ENCODE measurements at regions not wholly inside any gene's neighbourhood (a gene's known extent, or its start where the extent isn't known, plus 50 kb on each side); places are given as distances from the start of the nearest gene placed in this dataset.

DNA sequence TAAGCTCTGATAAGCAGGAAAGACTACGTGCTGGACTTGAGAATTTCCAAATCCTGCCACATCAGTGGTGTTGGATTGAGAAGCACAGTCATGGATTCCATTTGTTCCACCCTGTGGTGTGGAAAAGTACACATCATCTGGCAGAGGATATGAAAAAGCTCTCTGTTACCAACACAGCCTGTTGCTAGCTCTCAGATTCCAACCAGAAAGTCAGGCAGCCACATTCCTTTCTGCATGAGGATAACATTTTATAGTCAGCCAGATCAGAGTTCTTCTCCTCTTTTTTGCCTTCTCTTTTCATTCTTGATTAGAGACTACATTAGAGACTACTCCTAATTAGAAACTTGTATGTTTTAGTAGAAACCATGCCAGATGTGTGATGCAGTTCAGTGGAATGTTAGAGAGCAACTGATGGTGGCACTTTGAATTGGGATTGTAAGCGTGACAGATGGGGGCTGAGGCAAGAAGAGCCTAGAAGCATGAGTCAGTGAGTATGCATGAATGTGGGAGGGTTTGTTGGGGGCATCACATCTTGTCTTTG, 61.2 kb upstream of the STXBP6 start:
- H3K36me3 ChIP-seq (ENCODE audit: control insufficient read depth in 2 of 2, insufficient read depth in 2 of 2, low read length in 1 of 2), result no peaks in the 10 kb centered on the region
- H3K9me3 ChIP-seq (ENCODE audit: control insufficient read depth in 2 of 2, insufficient read depth in 1 of 2, low read depth in 1 of 2, low read length in 1 of 2), result no peaks in the 10 kb centered on the region
- WGBS, 2 donors, result 23 to 49% methylated on average over 2 of the region's 2 CpGs
- no peak overlapping the region for H3K27ac ChIP-seq (ENCODE audit: low read depth in 2 of 2, low read length in 1 of 2)
- H3K4me1 ChIP-seq (ENCODE audit: control insufficient read depth in 2 of 2, insufficient read depth in 2 of 2, low read length in 1 of 2), result no peaks in the 10 kb centered on the region
- H3K4me3 ChIP-seq (ENCODE audit: low read depth in 1 of 2, low read length in 2 of 2), result no peak overlapping the region
- H3K27me3 ChIP-seq (ENCODE audit: control insufficient read depth in 1 of 2, insufficient read depth in 2 of 2, low read length in 2 of 2), result no peaks in the 10 kb centered on the region

GRCh38 chr14:25110106-25110505, 60.2 kb upstream of the STXBP6 start:
- no peaks in the 10 kb centered on the region for H3K4me1 ChIP-seq (ENCODE audit: control insufficient read depth in 2 of 2, insufficient read depth in 2 of 2, low read length in 1 of 2)
- no peak overlapping the region for H3K4me3 ChIP-seq (ENCODE audit: low read depth in 1 of 2, low read length in 2 of 2)
- WGBS, 2 donors, result 64 to 65% methylated on average over 2 of the region's 2 CpGs
- H3K9me3 ChIP-seq (ENCODE audit: control insufficient read depth in 2 of 2, insufficient read depth in 1 of 2, low read depth in 1 of 2, low read length in 1 of 2), result no peaks in the 10 kb centered on the region
- no peaks in the 10 kb centered on the region for H3K27me3 ChIP-seq (ENCODE audit: control insufficient read depth in 1 of 2, insufficient read depth in 2 of 2, low read length in 2 of 2)
- no peaks in the 10 kb centered on the region for H3K36me3 ChIP-seq (ENCODE audit: control insufficient read depth in 2 of 2, insufficient read depth in 2 of 2, low read length in 1 of 2)
- H3K27ac ChIP-seq (ENCODE audit: low read depth in 2 of 2, low read length in 1 of 2), result no peak overlapping the region

GRCh38 chr14:25108959-25109358, 59.0 kb upstream of the STXBP6 start:
- Histone ChIP-seq H3K27me3 (ENCODE audit: control insufficient read depth in 1 of 2, insufficient read depth in 2 of 2, low read length in 2 of 2) (no peaks in the 10 kb centered on the region), H3K4me3 (ENCODE audit: low read depth in 1 of 2, low read length in 2 of 2) (no peak overlapping the region), H3K9me3 (ENCODE audit: control insufficient read depth in 2 of 2, insufficient read depth in 1 of 2, low read depth in 1 of 2, low read length in 1 of 2) (no peaks in the 10 kb centered on the region), H3K4me1 (ENCODE audit: control insufficient read depth in 2 of 2, insufficient read depth in 2 of 2, low read length in 1 of 2) (no peaks in the 10 kb centered on the region), H3K27ac (ENCODE audit: low read depth in 2 of 2, low read length in 1 of 2) (no peak overlapping the region), H3K36me3 (ENCODE audit: control insufficient read depth in 2 of 2, insufficient read depth in 2 of 2, low read length in 1 of 2) (no peaks in the 10 kb centered on the region)
- 49 to 56% methylated on average over 2 of the region's 2 CpGs for WGBS, 2 donors

DNA sequence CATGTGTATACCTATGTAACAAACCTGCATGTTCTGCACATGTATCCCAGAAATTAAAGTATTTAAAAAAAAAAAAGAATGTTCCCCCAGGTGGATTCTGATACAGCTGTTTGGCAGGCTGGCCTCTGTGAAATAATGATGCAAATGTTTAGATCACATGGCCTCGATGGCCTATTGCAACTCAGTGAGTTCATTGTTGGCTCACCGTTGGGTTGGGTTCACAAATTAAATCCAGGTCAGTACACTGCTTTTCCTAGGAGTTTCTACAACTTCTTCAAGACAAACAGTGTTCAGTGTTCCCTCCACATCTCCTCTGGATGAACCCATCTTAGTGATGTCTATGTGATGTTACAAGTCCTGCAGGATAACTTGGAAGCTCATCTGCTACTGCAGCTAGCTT, 58.3 kb upstream of the STXBP6 start:
- no peaks in the 10 kb centered on the region for H3K27me3 ChIP-seq (ENCODE audit: control insufficient read depth in 1 of 2, insufficient read depth in 2 of 2, low read length in 2 of 2)
- no peaks in the 10 kb centered on the region for H3K36me3 ChIP-seq (ENCODE audit: control insufficient read depth in 2 of 2, insufficient read depth in 2 of 2, low read length in 1 of 2)
- 76 to 80% methylated on average over 2 of the region's 2 CpGs for WGBS, 2 donors
- no peaks in the 10 kb centered on the region for H3K9me3 ChIP-seq (ENCODE audit: control insufficient read depth in 2 of 2, insufficient read depth in 1 of 2, low read depth in 1 of 2, low read length in 1 of 2)
- no peaks in the 10 kb centered on the region for H3K4me1 ChIP-seq (ENCODE audit: control insufficient read depth in 2 of 2, insufficient read depth in 2 of 2, low read length in 1 of 2)
- no peak overlapping the region for H3K27ac ChIP-seq (ENCODE audit: low read depth in 2 of 2, low read length in 1 of 2)
- no peak overlapping the region for H3K4me3 ChIP-seq (ENCODE audit: low read depth in 1 of 2, low read length in 2 of 2)

DNA sequence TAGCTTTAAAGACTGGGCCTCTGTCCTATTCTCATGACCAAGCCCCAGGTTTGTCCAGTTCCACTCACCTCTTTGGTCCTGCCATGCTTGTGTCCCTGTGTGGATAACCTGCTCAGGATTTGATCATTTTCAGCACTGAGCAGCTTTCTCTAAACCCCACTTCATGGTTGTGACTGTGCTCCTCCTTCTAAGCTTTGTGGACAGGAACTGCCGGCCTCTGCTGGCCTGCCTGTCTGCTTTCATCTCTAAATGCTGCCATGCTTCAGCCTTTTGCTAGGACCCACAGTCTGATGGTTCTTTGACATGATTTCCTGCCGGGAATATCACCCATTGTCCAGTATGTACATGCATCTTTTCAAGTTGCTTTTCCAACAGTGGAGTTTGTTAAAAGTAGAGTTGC, 53.9 kb upstream of the STXBP6 start:
- Histone ChIP-seq H3K4me1 (ENCODE audit: control insufficient read depth in 2 of 2, insufficient read depth in 2 of 2, low read length in 1 of 2) (no peaks in the 10 kb centered on the region), H3K27ac (ENCODE audit: low read depth in 2 of 2, low read length in 1 of 2) (no peak overlapping the region), H3K9me3 (ENCODE audit: control insufficient read depth in 2 of 2, insufficient read depth in 1 of 2, low read depth in 1 of 2, low read length in 1 of 2) (no peaks in the 10 kb centered on the region), H3K27me3 (ENCODE audit: control insufficient read depth in 1 of 2, insufficient read depth in 2 of 2, low read length in 2 of 2) (no peaks in the 10 kb centered on the region), H3K4me3 (ENCODE audit: low read depth in 1 of 2, low read length in 2 of 2) (no peak overlapping the region), H3K36me3 (ENCODE audit: control insufficient read depth in 2 of 2, insufficient read depth in 2 of 2, low read length in 1 of 2) (no peaks in the 10 kb centered on the region)
- 62 to 79% methylated on average over 2 of the region's 2 CpGs for WGBS, 2 donors

DNA sequence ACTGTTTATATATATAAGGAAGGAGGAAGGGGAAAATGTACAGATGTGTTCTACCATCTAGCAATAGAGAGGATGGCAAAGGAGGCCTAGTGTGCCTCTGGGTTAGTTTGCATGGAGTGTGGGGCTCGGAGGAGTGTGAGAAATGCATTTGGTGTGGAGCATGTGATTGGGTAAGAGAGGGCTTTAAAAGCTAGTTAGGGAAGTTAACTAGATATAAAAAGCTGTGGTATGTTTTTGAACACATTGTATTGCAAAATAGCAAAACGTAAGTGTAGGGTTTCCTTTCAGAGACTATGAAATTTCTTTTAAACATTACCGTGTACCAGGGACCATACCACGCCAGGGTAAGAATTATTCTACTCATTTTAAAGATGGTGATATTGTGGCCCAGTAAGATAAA, 53.3 kb upstream of the STXBP6 start:
- H3K27ac ChIP-seq (ENCODE audit: low read depth in 2 of 2, low read length in 1 of 2), result no peak overlapping the region
- no peaks in the 10 kb centered on the region for H3K27me3 ChIP-seq (ENCODE audit: control insufficient read depth in 1 of 2, insufficient read depth in 2 of 2, low read length in 2 of 2)
- no peaks in the 10 kb centered on the region for H3K36me3 ChIP-seq (ENCODE audit: control insufficient read depth in 2 of 2, insufficient read depth in 2 of 2, low read length in 1 of 2)
- H3K4me3 ChIP-seq (ENCODE audit: low read depth in 1 of 2, low read length in 2 of 2), result no peak overlapping the region
- no peaks in the 10 kb centered on the region for H3K9me3 ChIP-seq (ENCODE audit: control insufficient read depth in 2 of 2, insufficient read depth in 1 of 2, low read depth in 1 of 2, low read length in 1 of 2)
- H3K4me1 ChIP-seq (ENCODE audit: control insufficient read depth in 2 of 2, insufficient read depth in 2 of 2, low read length in 1 of 2), result no peaks in the 10 kb centered on the region
- WGBS, 2 donors, result 84 to 92% methylated on average over 4 of the region's 4 CpGs

- no peaks in the 10 kb centered on the region for H3K4me1 ChIP-seq (ENCODE audit: control insufficient read depth in 2 of 2, insufficient read depth in 2 of 2, low read length in 1 of 2)
- no peaks in the 10 kb centered on the region for H3K27me3 ChIP-seq (ENCODE audit: control insufficient read depth in 1 of 2, insufficient read depth in 2 of 2, low read length in 2 of 2)
- WGBS, 2 donors, result 66 to 83% methylated on average over 1 of the region's 1 CpG
- no peaks in the 10 kb centered on the region for H3K9me3 ChIP-seq (ENCODE audit: control insufficient read depth in 2 of 2, insufficient read depth in 1 of 2, low read depth in 1 of 2, low read length in 1 of 2)
- H3K36me3 ChIP-seq (ENCODE audit: control insufficient read depth in 2 of 2, insufficient read depth in 2 of 2, low read length in 1 of 2), result no peaks in the 10 kb centered on the region
- no peak overlapping the region for H3K4me3 ChIP-seq (ENCODE audit: low read depth in 1 of 2, low read length in 2 of 2)
- H3K27ac ChIP-seq (ENCODE audit: low read depth in 2 of 2, low read length in 1 of 2), result no peak overlapping the region
Measured at GRCh38 chr14:25102788-25103187, 52.8 kb upstream of the STXBP6 start.

- H3K27ac ChIP-seq (ENCODE audit: low read depth in 2 of 2, low read length in 1 of 2), result no peak overlapping the region
- no peaks in the 10 kb centered on the region for H3K4me1 ChIP-seq (ENCODE audit: control insufficient read depth in 2 of 2, insufficient read depth in 2 of 2, low read length in 1 of 2)
- no peaks in the 10 kb centered on the region for H3K9me3 ChIP-seq (ENCODE audit: control insufficient read depth in 2 of 2, insufficient read depth in 1 of 2, low read depth in 1 of 2, low read length in 1 of 2)
- no peaks in the 10 kb centered on the region for H3K36me3 ChIP-seq (ENCODE audit: control insufficient read depth in 2 of 2, insufficient read depth in 2 of 2, low read length in 1 of 2)
- no peaks in the 10 kb centered on the region for H3K27me3 ChIP-seq (ENCODE audit: control insufficient read depth in 1 of 2, insufficient read depth in 2 of 2, low read length in 2 of 2)
- WGBS, 2 donors, result 58 to 74% methylated on average over 2 of the region's 2 CpGs
- no peak overlapping the region for H3K4me3 ChIP-seq (ENCODE audit: low read depth in 1 of 2, low read length in 2 of 2)
Measured at GRCh38 chr14:25101276-25101675, 51.3 kb upstream of the STXBP6 start.

All from esophagus (tissue), 2 donors.